ENCODE measurements at regions not wholly inside any gene's neighbourhood (a gene's known extent, or its start where the extent isn't known, plus 50 kb on each side); places are given as distances from the start of the nearest gene placed in this dataset.
A peak's percentile ranks its signal among the peaks of the same experiment; 100 is the strongest.

DNA sequence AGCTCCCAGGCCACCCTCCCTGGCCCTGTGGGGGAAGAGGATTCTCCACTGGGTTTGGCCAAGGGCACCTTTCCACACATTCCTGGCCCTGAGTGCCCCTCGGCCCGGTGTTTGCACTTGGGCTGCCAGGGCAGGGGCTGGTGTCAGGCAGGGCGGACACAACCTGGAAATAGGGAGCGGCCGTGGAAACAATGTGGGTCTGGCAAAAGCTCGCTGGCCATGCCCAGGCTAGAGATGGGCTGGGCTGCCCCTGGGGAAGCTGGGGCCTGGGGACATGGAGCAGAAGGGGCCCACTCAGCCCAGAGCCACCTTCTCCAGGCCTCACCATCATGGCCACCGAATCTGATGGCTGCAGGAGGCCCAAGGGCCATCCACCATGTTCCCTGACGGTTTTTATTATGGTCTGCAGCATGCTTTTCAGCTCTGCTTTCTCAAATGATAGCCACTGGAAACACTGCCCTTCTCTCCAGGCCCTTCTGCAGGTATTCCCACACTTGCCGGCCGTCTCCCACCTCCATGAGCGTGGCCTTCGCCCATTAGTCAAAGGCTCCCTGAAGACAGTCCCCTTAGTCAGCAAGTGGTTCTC is 275.1 kb downstream of the CYP26B1 start:
- H3K4me1 ChIP-seq, result peaks cover 0 to 7% (median under 1%) of the 10 kb centered on the region in 10 experiments; a peak in 6 of 20 replicates
- H3K27ac ChIP-seq, result no peak overlapping the region
- no peak for TF ChIP-seq Cebpa-rat (IDR thresholded peaks at IDR 0.05)
- H4K20me1 ChIP-seq, result no peaks in the 10 kb centered on the region
- H3K27me3 ChIP-seq, result no peaks in the 10 kb centered on the region
- H3K4me2 ChIP-seq, result no peak overlapping the region
- no peaks in the 10 kb centered on the region for H3K36me3 ChIP-seq
- H3K4me3 ChIP-seq, result no peak overlapping the region
- no peak overlapping the region for H3K9ac ChIP-seq
- no peaks in the 10 kb centered on the region for H3K9me3 ChIP-seq (replicated peaks in 1 of 11)

- Histone ChIP-seq H3K9ac (no peak overlapping the region), H3K9me3 (replicated peaks in 1 of 11) (no peaks in the 10 kb centered on the region), H3K4me3 (no peak overlapping the region), H3K27ac (no peak overlapping the region), H3K4me1 (0 out of 20 replicates have a peak, but pooled peaks cover 0 to 4% (median 0%) of the 10 kb centered on the region in 10 experiments), H4K20me1 (no peaks in the 10 kb centered on the region), H3K27me3 (no peaks in the 10 kb centered on the region), H3K36me3 (no peaks in the 10 kb centered on the region), H3K4me2 (no peak overlapping the region)
- no peak for TF ChIP-seq Cebpa-rat (IDR thresholded peaks at IDR 0.05)
These were observed 282.2 kb downstream of the CYP26B1 start for GRCh38 chr2:71865391-71865965.

DNA sequence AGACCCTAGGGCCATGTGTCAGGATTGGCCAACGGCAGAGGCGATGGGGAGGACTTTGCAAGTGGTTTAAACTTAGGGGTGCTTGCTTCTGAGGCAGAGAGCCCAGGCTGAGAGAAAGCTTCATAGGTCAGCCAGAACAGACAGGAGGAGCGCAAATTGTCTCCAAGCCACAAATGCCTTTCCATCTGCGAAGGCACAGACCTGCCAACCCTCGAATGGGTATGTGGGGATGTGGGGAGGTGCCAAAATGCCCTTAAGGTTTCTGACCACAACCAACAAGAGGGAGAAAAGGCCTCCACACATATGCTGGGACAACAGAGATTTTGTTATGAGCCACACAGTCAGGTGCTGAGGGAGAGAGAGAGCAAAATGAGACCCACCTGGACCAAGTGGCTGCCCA is 283.6 kb downstream of the CYP26B1 start:
- Histone ChIP-seq H3K36me3 (no peaks in the 10 kb centered on the region), H3K4me3 (no peak overlapping the region), H3K27me3 (no peaks in the 10 kb centered on the region), H3K9ac (no peak overlapping the region), H3K4me1 (0 out of 20 replicates have a peak, but pooled peaks cover 0 to 2% (median 0%) of the 10 kb centered on the region in 10 experiments), H3K27ac (no peak overlapping the region), H3K9me3 (replicated peaks in 1 of 11) (no peaks in the 10 kb centered on the region), H4K20me1 (no peaks in the 10 kb centered on the region), H3K4me2 (no peak overlapping the region)
- TF ChIP-seq Cebpa-rat (IDR thresholded peaks at IDR 0.05), result no peak

GRCh38 chr2:71863396-71863795 is 284.3 kb downstream of the CYP26B1 start:
- Histone ChIP-seq H3K36me3 (no peaks in the 10 kb centered on the region), H3K4me2 (no peak overlapping the region), H4K20me1 (no peaks in the 10 kb centered on the region), H3K27ac (no peak overlapping the region), H3K4me1 (no peaks in the 10 kb centered on the region), H3K27me3 (no peaks in the 10 kb centered on the region), H3K4me3 (no peak overlapping the region), H3K9ac (no peak overlapping the region), H3K9me3 (replicated peaks in 1 of 11) (no peaks in the 10 kb centered on the region)
- TF ChIP-seq Cebpa-rat (IDR thresholded peaks at IDR 0.05), result no peak

DNA sequence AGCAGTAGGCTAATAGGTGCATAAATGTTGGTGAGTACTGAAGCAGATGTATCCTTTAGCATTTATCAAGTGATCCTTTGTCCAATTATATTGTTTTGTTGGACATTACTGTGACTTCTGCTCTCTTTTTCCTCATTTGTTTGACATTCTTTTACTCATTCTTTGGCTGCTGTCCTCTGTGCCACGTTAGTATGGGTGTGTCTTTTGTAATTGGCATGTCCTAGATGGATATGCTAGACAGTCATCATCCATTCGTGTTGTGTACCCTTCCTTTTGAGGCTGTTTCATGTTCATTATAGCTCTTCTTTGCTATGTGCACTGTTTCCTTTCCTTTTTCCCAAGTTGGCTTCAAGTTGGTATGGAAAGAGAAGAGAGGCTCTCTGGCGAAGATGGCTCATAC is 284.7 kb downstream of the CYP26B1 start:
- Histone ChIP-seq H3K4me1 (no peaks in the 10 kb centered on the region), H3K36me3 (no peaks in the 10 kb centered on the region)

GRCh38 chr2:71861186-71862160 is 286.2 kb downstream of the CYP26B1 start:
- no peaks in the 10 kb centered on the region for H3K9me3 ChIP-seq (replicated peaks in 1 of 11)
- no peaks in the 10 kb centered on the region for H3K27me3 ChIP-seq
- no peak for TF ChIP-seq Cebpa-rat (IDR thresholded peaks at IDR 0.05)
- H3K4me1 ChIP-seq, result no peaks in the 10 kb centered on the region
- no peak overlapping the region for H3K4me2 ChIP-seq
- no peak overlapping the region for H3K9ac ChIP-seq
- H3K4me3 ChIP-seq, result no peak overlapping the region
- no peaks in the 10 kb centered on the region for H3K36me3 ChIP-seq
- no peaks in the 10 kb centered on the region for H4K20me1 ChIP-seq
- no peak overlapping the region for H3K27ac ChIP-seq

More for the DNA sequence above, 284.7 kb downstream of the CYP26B1 start:
- no peak for TF ChIP-seq Cebpa-rat (IDR thresholded peaks at IDR 0.05)
- no peak overlapping the region for H3K9ac ChIP-seq
- no peak overlapping the region for H3K4me3 ChIP-seq
- no peaks in the 10 kb centered on the region for H3K27me3 ChIP-seq
- no peak overlapping the region for H3K4me2 ChIP-seq
- no peaks in the 10 kb centered on the region for H4K20me1 ChIP-seq
- H3K27ac ChIP-seq, result no peak overlapping the region
- H3K9me3 ChIP-seq (replicated peaks in 1 of 11), result no peaks in the 10 kb centered on the region

DNA sequence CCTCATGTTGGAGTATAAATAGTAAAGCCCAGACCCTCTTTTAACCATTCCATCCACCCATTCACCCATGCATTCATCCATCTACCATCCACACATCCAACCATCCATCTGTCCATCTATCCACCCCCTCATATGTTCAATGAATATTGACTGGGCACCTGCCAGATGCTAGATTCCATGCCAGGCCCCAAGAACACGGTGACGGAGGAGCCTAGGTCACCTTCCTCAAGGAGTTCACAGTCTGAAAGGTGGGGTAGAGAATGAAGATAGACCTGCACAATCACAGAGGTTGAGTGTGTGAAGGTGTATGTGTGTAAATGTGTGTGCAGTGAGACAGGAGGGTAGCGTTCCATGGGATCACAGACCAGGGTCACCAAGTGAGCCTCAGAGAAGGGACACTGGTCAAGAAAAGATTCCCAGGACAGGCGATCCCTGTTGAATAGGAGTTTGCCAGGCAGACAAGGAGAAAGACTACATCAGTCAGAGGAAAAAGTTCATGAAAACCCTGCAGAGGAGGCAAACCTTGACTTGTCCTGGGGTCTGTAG is 287.2 kb downstream of the CYP26B1 start:
- H3K36me3 ChIP-seq, result no peaks in the 10 kb centered on the region
- H3K4me3 ChIP-seq, result no peak overlapping the region
- H3K9me3 ChIP-seq (replicated peaks in 1 of 11), result peaks cover 0 to 9% (median 0%) of the 10 kb centered on the region in 11 experiments; a peak in 7 of 22 replicates
- H3K27me3 ChIP-seq, result no peaks in the 10 kb centered on the region
- H3K9ac ChIP-seq, result no peak overlapping the region
- no peaks in the 10 kb centered on the region for H4K20me1 ChIP-seq
- no peak for TF ChIP-seq Cebpa-rat (IDR thresholded peaks at IDR 0.05)
- H3K27ac ChIP-seq, result no peak overlapping the region
- H3K4me1 ChIP-seq, result no peaks in the 10 kb centered on the region
- no peak overlapping the region for H3K4me2 ChIP-seq

DNA sequence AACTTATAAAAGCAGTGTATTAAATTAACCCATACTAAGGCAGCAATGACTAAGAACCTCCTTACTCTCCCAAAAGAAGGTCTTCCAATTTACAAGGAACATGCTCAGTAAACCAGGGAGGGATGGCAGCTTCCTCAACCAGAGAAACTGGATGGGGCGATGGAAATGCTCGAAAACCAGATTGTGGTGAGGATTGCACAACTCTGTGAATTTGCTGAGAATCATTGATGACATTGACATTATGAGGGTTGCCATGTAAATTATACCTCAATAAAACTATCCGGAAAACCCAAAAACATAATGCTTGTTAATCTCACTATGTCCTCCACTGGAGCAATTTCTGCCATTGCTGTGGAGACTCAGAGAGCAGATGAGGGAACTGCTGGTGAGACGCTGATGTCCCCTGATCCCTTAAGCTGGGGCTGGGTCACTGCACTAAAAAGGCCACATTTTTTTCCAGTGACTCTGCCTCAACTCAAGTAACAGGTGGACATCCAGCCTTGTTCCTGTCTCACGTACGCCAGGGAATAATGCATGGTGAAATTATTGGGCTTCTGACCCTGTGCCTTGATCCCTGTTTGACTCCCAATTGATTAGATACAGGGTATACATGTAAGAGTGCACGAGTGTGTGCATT is 288.3 kb downstream of the CYP26B1 start:
- H3K27me3 ChIP-seq, result no peaks in the 10 kb centered on the region
- no peak overlapping the region for H3K9ac ChIP-seq
- no peaks in the 10 kb centered on the region for H3K4me1 ChIP-seq
- H3K9me3 ChIP-seq (replicated peaks in 1 of 11), result peaks cover 0 to 13% (median 0%) of the 10 kb centered on the region in 11 experiments; a peak in 7 of 22 replicates
- no peak overlapping the region for H3K4me3 ChIP-seq
- 0 out of 22 replicates have a peak, but pooled peaks of 2 of the 11 experiments have one; percentile 26 to 29 for TF ChIP-seq Cebpa-rat (IDR thresholded peaks at IDR 0.05)
- no peak overlapping the region for H3K27ac ChIP-seq
- H3K4me2 ChIP-seq, result no peak overlapping the region
- no peaks in the 10 kb centered on the region for H4K20me1 ChIP-seq
- no peaks in the 10 kb centered on the region for H3K36me3 ChIP-seq

DNA sequence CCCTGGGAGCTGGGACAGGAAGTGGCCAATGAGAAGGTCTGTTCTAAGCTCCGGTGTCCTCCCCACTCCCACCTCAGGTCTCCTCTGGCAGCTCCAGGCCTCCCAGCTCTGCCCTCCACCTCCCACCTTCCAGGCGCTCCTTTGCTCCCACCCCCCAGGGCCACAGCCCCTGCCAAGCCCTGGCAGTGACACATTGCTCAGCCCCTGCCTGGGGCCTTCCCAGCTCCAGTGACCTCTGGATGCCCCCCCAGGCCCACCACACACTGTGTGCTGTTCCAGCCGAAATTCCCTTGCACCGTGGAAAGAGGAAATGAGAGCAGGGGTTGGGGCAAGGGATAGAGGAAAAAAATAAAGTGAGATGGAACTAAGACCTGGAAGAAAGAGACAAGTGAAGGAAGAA is 289.6 kb downstream of the CYP26B1 start:
- no peak for TF ChIP-seq Cebpa-rat (IDR thresholded peaks at IDR 0.05)
- no peaks in the 10 kb centered on the region for H3K4me1 ChIP-seq
- no peaks in the 10 kb centered on the region for H3K27me3 ChIP-seq

More for the DNA sequence above, 289.6 kb downstream of the CYP26B1 start:
- no peak overlapping the region for H3K9ac ChIP-seq
- H3K27ac ChIP-seq, result no peak overlapping the region
- no peaks in the 10 kb centered on the region for H4K20me1 ChIP-seq
- H3K4me2 ChIP-seq, result no peak overlapping the region
- no peaks in the 10 kb centered on the region for H3K36me3 ChIP-seq
- H3K9me3 ChIP-seq (replicated peaks in 1 of 11), result peaks cover 0 to 13% (median 0%) of the 10 kb centered on the region in 11 experiments; a peak in 7 of 22 replicates
- no peak overlapping the region for H3K4me3 ChIP-seq

All from BLaER1 treated with 17β-estradiol and CSF1 and Interleukin-3, amounts not matched to agents 10 nM and 100 nM (cell line).